OCI-LY3 (cell line): ENCODE measurements at regions not wholly inside any gene's neighbourhood (a gene's known extent, or its start where the extent isn't known, plus 50 kb on each side); places are given as distances from the start of the nearest gene placed in this dataset.

Source experiments
- CTCF ChIP-seq: fragments of 200-600, 300-600 bp; sonication (generic); IDR thresholded peaks from 2 replicates; pipeline ENCODE4 v1.5.1; 2014; ENCODE audit warnings: antibody characterized with exemption, low read length, low read depth
- EZH2phosphoT487 ChIP-seq: fragments of 200-600 bp; shearing (Covaris generic); IDR thresholded peaks from 2 replicates; pipeline ENCODE4 v1.6.1; 2018; ENCODE audit warnings: antibody characterized with exemption, mixed run types, low read depth

GRCh38 chr18:70430501-70431173 lies 141.8 kb downstream of the SOCS6 start:
- TF ChIP-seq CTCF (no peak), EZH2phosphoT487 (no peak)
